COR-L47 (cell line): ENCODE measurements at regions not wholly inside any gene's neighbourhood (a gene's known extent, or its start where the extent isn't known, plus 50 kb on each side); places are given as distances from the start of the nearest gene placed in this dataset.

Source experiments
- DNase-seq: peaks from one replicate; lab custom pipeline; 2025; lab: John Stamatoyannopoulos, UW

DNA sequence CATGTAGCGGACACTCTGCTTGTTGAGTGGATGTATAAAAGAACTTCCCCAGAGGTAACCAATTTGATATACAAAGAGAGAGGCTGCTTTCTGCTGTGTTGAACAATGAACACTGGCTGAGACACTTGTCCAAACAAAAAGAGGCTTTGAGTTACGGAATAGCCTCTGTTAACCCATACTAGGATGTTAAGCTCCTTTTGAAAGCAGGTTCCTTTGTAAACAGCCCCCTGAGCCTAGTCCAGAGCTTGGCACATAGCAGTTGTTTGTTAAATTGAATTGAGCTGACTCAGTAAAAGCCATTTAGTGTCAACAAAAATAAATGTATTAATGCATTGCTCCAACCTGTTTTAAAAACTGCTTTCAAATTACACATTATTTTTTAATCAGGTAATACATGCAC is 200.1 kb downstream of the MZT1 start:
- no peak for DNase-seq

DNA sequence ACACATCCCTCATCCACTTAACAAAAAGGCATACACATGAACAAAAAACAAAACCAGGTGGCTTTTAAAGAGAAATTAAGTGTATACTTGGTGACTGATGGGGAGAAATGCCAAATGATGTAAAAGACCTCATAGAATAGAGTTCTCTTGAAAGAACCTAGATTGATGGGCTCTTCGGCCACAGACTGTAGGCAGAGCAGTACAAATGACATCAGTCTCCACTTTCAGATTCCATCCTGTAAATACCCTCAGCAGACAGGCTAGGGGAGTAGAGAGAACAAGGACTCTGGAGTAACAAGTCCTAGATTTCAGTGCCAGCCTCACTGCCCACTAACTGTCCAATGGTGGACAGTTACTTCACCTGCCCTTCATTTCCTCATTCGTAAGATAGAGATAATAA is 203.8 kb downstream of the MZT1 start:
- no peak for DNase-seq

DNA sequence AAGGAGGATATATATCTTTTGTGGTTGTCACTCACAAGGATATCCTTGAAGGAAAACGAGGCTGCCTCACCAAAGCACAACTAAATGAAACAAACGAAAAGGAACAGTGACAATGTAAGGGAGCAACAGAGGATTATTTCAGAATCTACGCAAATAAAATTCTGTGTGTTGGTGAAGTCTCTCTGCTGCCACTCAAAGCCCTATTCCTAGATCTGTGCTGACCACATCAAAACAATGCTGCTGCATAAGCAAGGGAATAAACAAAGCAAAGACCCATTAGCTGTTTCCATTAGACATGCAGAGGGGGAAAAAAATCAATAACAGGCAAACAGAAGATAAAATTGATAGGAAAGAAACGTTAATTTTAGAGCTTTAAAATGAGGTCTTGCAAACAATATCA is 204.4 kb downstream of the MZT1 start:
- no peak for DNase-seq

GRCh38 chr13:72521940-72522661 is 205.3 kb downstream of the MZT1 start:
- DNase-seq, result no peak

- no peak for DNase-seq
Observed at GRCh38 chr13:72514146-72514545, 213.3 kb downstream of the MZT1 start.

DNA sequence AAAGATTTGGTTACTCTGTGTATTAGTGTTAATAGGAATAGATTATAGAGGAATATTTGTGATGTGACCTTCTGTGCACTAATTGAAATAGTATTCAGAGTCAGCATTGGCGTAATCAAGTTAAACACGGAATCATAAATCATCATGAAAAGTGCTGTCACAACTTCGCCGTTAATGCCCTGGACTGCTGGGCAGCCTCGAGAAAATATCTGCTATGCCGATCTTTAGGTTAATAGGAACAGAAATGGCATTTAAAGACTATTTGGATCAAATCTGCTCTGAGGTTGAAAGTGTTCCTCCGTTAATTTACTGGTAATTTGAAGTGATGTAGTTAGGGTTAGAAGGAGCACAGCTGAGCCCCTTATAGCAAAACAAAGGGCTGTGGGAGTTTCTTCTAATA is 219.0 kb downstream of the MZT1 start:
- no peak for DNase-seq

DNA sequence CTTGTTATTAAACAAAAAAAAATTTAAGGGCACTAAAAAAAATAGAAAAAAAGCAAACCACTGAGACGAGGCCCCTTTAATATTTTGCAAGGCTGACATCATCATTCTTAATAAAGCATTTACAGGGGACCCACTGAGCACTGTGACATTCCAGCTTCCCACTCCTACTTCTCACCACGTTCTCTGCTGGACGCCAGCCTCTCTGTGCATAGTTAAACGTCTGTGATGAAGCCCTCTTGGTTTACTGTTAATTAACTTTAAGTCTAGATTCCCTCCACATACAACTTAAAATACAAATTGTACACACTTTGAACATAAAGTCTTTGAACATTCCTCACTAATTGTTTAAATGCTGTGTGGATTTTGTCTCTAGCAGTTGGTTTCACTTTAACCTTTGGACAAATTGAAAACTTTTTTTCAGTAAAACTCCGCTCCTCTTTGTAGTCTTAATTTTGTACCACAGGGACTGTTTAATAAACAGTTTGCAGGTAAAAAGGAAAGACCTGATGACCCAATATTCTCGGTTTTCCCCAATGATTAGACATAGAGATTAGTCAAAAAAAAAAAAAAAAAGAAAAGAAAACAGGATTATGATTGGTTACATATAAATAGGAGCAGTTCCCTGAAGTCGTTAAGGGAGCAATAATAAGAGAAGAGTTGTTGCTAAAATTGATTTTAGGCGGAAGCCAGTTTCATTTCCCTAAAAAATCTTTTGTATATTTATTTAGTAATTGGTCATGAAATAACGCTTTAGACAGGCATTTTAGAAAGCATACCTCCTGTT is 219.8 kb downstream of the MZT1 start:
- DNase-seq, result no peak

GRCh38 chr13:72506706-72507105 is 220.7 kb downstream of the MZT1 start:
- no peak for DNase-seq

GRCh38 chr13:72505376-72505775 is 222.1 kb downstream of the MZT1 start:
- DNase-seq, result no peak

- DNase-seq, result no peak
Observed at GRCh38 chr13:72504131-72504841, 223.1 kb downstream of the MZT1 start.

DNA sequence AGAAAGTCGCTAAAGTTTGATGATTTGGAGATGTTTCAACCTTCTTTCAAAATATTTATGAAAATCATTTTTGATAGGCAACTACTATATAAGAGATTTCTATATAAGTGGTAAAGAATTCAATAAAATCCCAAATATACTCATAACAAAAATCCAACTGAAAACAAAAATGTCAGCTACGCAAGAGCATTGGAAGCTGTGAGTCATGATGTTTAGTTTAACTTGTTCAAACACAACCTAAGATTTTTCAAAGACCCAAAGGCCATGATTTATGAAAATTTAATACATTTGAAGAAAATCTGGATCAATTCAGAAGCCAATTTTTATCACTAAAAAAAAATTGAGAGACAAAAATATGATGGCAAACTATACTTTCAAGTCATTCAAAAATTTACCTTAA is 226.6 kb downstream of the MZT1 start:
- DNase-seq, result no peak

DNA sequence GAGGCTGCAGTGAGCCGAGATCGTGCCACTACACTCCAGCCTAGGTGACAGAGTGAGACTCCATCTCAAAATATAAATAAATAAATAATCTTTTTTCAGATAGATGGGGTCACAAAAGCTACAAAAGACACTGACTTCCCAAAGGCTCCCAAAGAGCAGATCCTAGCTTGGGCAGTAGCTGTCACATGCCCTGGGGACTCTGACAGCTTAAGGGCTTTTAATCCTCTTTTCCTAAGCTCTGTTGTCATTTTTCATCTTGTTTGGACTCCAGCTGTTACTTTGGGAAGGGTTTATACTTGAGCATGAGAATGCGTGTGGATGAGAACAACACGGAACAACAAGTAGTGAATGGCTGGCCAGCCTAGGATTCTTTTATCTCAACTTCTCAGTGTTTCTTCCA is 231.7 kb downstream of the MZT1 start:
- no peak for DNase-seq

GRCh38 chr13:72489751-72490150 is 237.7 kb downstream of the MZT1 start:
- no peak for DNase-seq

DNA sequence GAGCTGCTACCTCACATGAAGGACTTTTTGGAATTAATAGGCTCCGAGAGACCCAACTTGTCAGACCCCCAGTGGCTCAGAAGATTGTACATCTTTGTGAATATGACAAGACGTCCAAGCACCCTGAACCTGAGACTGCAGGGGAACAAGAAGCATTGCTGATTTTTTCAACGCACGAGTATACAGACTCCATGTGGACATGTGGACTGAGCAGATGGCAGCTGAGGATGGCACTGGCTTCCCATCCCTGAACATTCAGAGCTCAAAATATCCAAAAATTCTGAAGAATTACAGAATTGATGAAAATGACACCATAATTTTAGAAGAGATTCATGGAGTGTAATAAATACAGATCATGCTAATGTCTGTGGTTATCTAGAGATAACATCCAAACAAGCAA is 254.1 kb downstream of the MZT1 start:
- DNase-seq, result no peak

- DNase-seq, result no peak
Observed at GRCh38 chr13:72469906-72470305, 257.5 kb downstream of the MZT1 start.

GRCh38 chr13:72463561-72463960 is 263.9 kb downstream of the MZT1 start:
- DNase-seq, result no peak

- DNase-seq, result no peak
Observed at GRCh38 chr13:72462726-72463125, 264.7 kb downstream of the MZT1 start.

GRCh38 chr13:72462166-72462565 is 265.3 kb downstream of the MZT1 start:
- no peak for DNase-seq

- no peak for DNase-seq
Observed at GRCh38 chr13:72458701-72459100, 268.7 kb downstream of the MZT1 start.

GRCh38 chr13:72457151-72457550 is 270.3 kb downstream of the MZT1 start:
- DNase-seq, result no peak

- no peak for DNase-seq
Observed at GRCh38 chr13:72456486-72456885, 270.9 kb downstream of the MZT1 start.

DNA sequence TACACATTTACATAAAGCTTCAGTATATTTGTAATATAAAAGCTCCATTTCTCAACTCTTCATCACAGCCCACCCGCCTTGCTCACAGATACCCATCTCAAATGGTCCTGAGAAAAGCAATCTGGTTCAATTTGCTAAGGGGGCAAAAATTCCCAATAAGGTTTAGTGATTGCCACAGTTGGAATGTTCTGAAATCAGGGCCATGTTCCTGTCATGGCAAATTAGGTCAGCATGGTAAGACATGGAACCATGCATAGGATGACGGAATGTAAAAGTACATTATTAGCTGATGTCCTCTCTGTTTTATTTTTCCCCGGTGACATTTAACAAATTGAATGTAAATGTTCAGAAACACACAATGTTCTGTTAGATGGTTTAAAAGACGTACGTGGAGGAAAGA is 274.3 kb downstream of the MZT1 start:
- DNase-seq, result no peak

GRCh38 chr13:72448082-72448481 is 279.3 kb downstream of the MZT1 start:
- no peak for DNase-seq
